ENCODE measurements at regions not wholly inside any gene's neighbourhood (a gene's known extent, or its start where the extent isn't known, plus 50 kb on each side); places are given as distances from the start of the nearest gene placed in this dataset.

DNA sequence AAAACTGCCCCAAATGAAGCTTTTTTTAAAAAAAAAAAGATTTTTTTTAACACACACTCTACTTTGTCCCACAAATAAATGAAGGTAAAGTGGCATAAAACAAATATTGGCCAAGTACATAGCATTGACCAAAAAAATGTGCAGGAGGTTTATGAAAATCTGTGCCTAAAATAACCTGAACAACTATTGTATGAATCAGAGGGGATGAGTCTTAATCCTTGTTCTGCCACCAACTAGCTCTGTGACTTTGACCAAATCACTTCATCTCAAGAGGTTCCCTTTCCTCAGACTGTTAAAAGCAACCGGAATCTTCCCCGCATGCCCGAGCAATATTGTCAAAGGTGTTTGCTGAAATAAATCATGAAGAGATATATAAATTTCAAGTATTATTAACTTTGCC is 150.4 kb upstream of the NEBL start:
- no peak overlapping the region for H2AFZ ChIP-seq (ENCODE audit: low read depth, low read length)
- H3K27me3 ChIP-seq (ENCODE audit: insufficient read depth, low read length, poor library complexity) = no peaks in the 10 kb centered on the region
- no peak overlapping the region for H3K27ac ChIP-seq (ENCODE audit: low read length)
- TF ChIP-seq EZH2 (IDR thresholded peaks at IDR 0.05; ENCODE audit: borderline replicate concordance, low read depth, low read length, severe bottlenecking) = no peak
- TF ChIP-seq, protein P1, sequence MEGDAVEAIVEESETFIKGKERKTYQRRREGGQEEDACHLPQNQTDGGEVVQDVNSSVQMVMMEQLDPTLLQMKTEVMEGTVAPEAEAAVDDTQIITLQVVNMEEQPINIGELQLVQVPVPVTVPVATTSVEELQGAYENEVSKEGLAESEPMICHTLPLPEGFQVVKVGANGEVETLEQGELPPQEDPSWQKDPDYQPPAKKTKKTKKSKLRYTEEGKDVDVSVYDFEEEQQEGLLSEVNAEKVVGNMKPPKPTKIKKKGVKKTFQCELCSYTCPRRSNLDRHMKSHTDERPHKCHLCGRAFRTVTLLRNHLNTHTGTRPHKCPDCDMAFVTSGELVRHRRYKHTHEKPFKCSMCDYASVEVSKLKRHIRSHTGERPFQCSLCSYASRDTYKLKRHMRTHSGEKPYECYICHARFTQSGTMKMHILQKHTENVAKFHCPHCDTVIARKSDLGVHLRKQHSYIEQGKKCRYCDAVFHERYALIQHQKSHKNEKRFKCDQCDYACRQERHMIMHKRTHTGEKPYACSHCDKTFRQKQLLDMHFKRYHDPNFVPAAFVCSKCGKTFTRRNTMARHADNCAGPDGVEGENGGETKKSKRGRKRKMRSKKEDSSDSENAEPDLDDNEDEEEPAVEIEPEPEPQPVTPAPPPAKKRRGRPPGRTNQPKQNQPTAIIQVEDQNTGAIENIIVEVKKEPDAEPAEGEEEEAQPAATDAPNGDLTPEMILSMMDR (IDR thresholded peaks at IDR 0.05; ENCODE audit: borderline replicate concordance, extremely low read depth, low read length, poor library complexity, severe bottlenecking) = no peak
- no peaks in the 10 kb centered on the region for H3K9me3 ChIP-seq (ENCODE audit: insufficient read depth, low read length, severe bottlenecking)
- DNase-seq (no peak), ATAC-seq (ENCODE audit: insufficient read depth, low read depth) (no peak)
- no peaks in the 10 kb centered on the region for H3K79me2 ChIP-seq (ENCODE audit: insufficient read depth, low read length)
- no peak overlapping the region for H3K4me3 ChIP-seq (ENCODE audit: low read depth in 1 of 2, low read length in 2 of 2)
- H3K9ac ChIP-seq (ENCODE audit: low read depth, low read length) = no peak overlapping the region
- no peaks in the 10 kb centered on the region for H3K4me1 ChIP-seq (ENCODE audit: insufficient read depth, low read length)
- no peaks in the 10 kb centered on the region for H3K36me3 ChIP-seq (ENCODE audit: insufficient read depth, low read length)
- H3K4me2 ChIP-seq (ENCODE audit: insufficient read depth, low read length) = no peak overlapping the region
- H4K20me1 ChIP-seq (ENCODE audit: insufficient read depth, low read length) = no peaks in the 10 kb centered on the region

- Histone ChIP-seq H4K20me1 (ENCODE audit: insufficient read depth, low read length) (no peaks in the 10 kb centered on the region), H2AFZ (ENCODE audit: low read depth, low read length) (no peak overlapping the region), H3K4me2 (ENCODE audit: insufficient read depth, low read length) (no peak overlapping the region), H3K9me3 (ENCODE audit: insufficient read depth, low read length, severe bottlenecking) (peaks cover under 1% of the 10 kb centered on the region), H3K36me3 (ENCODE audit: insufficient read depth, low read length) (no peaks in the 10 kb centered on the region), H3K27ac (ENCODE audit: low read length) (no peak overlapping the region), H3K4me1 (ENCODE audit: insufficient read depth, low read length) (no peaks in the 10 kb centered on the region), H3K79me2 (ENCODE audit: insufficient read depth, low read length) (no peaks in the 10 kb centered on the region), H3K27me3 (ENCODE audit: insufficient read depth, low read length, poor library complexity) (no peaks in the 10 kb centered on the region), H3K9ac (ENCODE audit: low read depth, low read length) (no peak overlapping the region), H3K4me3 (ENCODE audit: low read depth in 1 of 2, low read length in 2 of 2) (no peak overlapping the region)
- no peak for TF ChIP-seq EZH2 (IDR thresholded peaks at IDR 0.05; ENCODE audit: borderline replicate concordance, low read depth, low read length, severe bottlenecking)
- TF ChIP-seq, protein P1 (IDR thresholded peaks at IDR 0.05; ENCODE audit: borderline replicate concordance, extremely low read depth, low read length, poor library complexity, severe bottlenecking) = no peak
- DNase-seq (no peak), ATAC-seq (ENCODE audit: insufficient read depth, low read depth) (no peak)
Measured at GRCh38 chr10:21047096-21047495, 150.0 kb upstream of the NEBL start.

GRCh38 chr10:21043044-21043443 is 145.9 kb upstream of the NEBL start:
- Histone ChIP-seq H3K4me3 (ENCODE audit: low read depth in 1 of 2, low read length in 2 of 2) (no peak overlapping the region), H3K36me3 (ENCODE audit: insufficient read depth, low read length) (no peaks in the 10 kb centered on the region), H3K4me2 (ENCODE audit: insufficient read depth, low read length) (no peak overlapping the region), H4K20me1 (ENCODE audit: insufficient read depth, low read length) (no peaks in the 10 kb centered on the region), H3K4me1 (ENCODE audit: insufficient read depth, low read length) (no peaks in the 10 kb centered on the region), H3K27ac (ENCODE audit: low read length) (no peak overlapping the region), H3K9ac (ENCODE audit: low read depth, low read length) (no peak overlapping the region), H3K27me3 (ENCODE audit: insufficient read depth, low read length, poor library complexity) (no peaks in the 10 kb centered on the region), H3K9me3 (ENCODE audit: insufficient read depth, low read length, severe bottlenecking) (peaks cover 2% of the 10 kb centered on the region), H3K79me2 (ENCODE audit: insufficient read depth, low read length) (no peaks in the 10 kb centered on the region), H2AFZ (ENCODE audit: low read depth, low read length) (no peak overlapping the region)
- DNase-seq (no peak), ATAC-seq (ENCODE audit: insufficient read depth, low read depth) (no peak)
- TF ChIP-seq EZH2 (IDR thresholded peaks at IDR 0.05; ENCODE audit: borderline replicate concordance, low read depth, low read length, severe bottlenecking) = no peak
- TF ChIP-seq, protein P1 (IDR thresholded peaks at IDR 0.05; ENCODE audit: borderline replicate concordance, extremely low read depth, low read length, poor library complexity, severe bottlenecking) = no peak

GRCh38 chr10:21042536-21042935 is 145.4 kb upstream of the NEBL start:
- H4K20me1 ChIP-seq (ENCODE audit: insufficient read depth, low read length) = no peaks in the 10 kb centered on the region
- no peaks in the 10 kb centered on the region for H3K79me2 ChIP-seq (ENCODE audit: insufficient read depth, low read length)
- H3K4me2 ChIP-seq (ENCODE audit: insufficient read depth, low read length) = no peak overlapping the region
- no peak overlapping the region for H3K9ac ChIP-seq (ENCODE audit: low read depth, low read length)
- no peaks in the 10 kb centered on the region for H3K27me3 ChIP-seq (ENCODE audit: insufficient read depth, low read length, poor library complexity)
- ATAC-seq (ENCODE audit: insufficient read depth, low read depth) (no peak), DNase-seq (no peak)
- H3K36me3 ChIP-seq (ENCODE audit: insufficient read depth, low read length) = no peaks in the 10 kb centered on the region
- H2AFZ ChIP-seq (ENCODE audit: low read depth, low read length) = no peak overlapping the region
- TF ChIP-seq, protein P1 (IDR thresholded peaks at IDR 0.05; ENCODE audit: borderline replicate concordance, extremely low read depth, low read length, poor library complexity, severe bottlenecking) = no peak
- no peak for TF ChIP-seq EZH2 (IDR thresholded peaks at IDR 0.05; ENCODE audit: borderline replicate concordance, low read depth, low read length, severe bottlenecking)
- no peak overlapping the region for H3K4me3 ChIP-seq (ENCODE audit: low read depth in 1 of 2, low read length in 2 of 2)
- peaks cover 2% of the 10 kb centered on the region for H3K9me3 ChIP-seq (ENCODE audit: insufficient read depth, low read length, severe bottlenecking)
- H3K4me1 ChIP-seq (ENCODE audit: insufficient read depth, low read length) = no peaks in the 10 kb centered on the region
- H3K27ac ChIP-seq (ENCODE audit: low read length) = no peak overlapping the region

All from DND-41 (cell line).